ENCODE measurements at regions not wholly inside any gene's neighbourhood (a gene's known extent, or its start where the extent isn't known, plus 50 kb on each side); places are given as distances from the start of the nearest gene placed in this dataset.
"Not testable (repeated sequence)": the region's sequence is repeated elsewhere in the genome, so short reads cannot be mapped to it uniquely, and the experiment has no call there.

- no peak for DNase-seq (ENCODE audit: low read depth in 2 of 3, low spot score in 1 of 3)
Measured at GRCh38 chr6:112639391-112639831, 292.3 kb downstream of the RFPL4B start.

GRCh38 chr6:112640891-112641290, 293.8 kb downstream of the RFPL4B start:
- DNase-seq (ENCODE audit: low read depth in 2 of 3, low spot score in 1 of 3) = no peak

- DNase-seq (ENCODE audit: low read depth in 2 of 3, low spot score in 1 of 3) = no peak
Measured at GRCh38 chr6:112649853-112650252, 302.7 kb downstream of the RFPL4B start.

GRCh38 chr6:112651239-112651638, 304.1 kb downstream of the RFPL4B start:
- DNase-seq (ENCODE audit: low read depth in 2 of 3, low spot score in 1 of 3) = no peak

- DNase-seq (ENCODE audit: low read depth in 2 of 3, low spot score in 1 of 3) = no peak
Measured at GRCh38 chr6:112659912-112660311, 312.8 kb downstream of the RFPL4B start.

- no peak for DNase-seq (ENCODE audit: low read depth in 2 of 3, low spot score in 1 of 3)
Measured at GRCh38 chr6:112660626-112661025, 313.5 kb downstream of the RFPL4B start.

- no peak for DNase-seq (ENCODE audit: low read depth in 2 of 3, low spot score in 1 of 3)
Measured at GRCh38 chr6:112663698-112664097, 316.6 kb downstream of the RFPL4B start.

- no peak for DNase-seq (ENCODE audit: low read depth in 2 of 3, low spot score in 1 of 3)
Measured at GRCh38 chr6:112665114-112665513, 318.0 kb downstream of the RFPL4B start.

GRCh38 chr6:112665815-112666214, 318.7 kb downstream of the RFPL4B start:
- DNase-seq (ENCODE audit: low read depth in 2 of 3, low spot score in 1 of 3) = no peak

GRCh38 chr6:112667427-112667826, 320.3 kb downstream of the RFPL4B start:
- no peak for DNase-seq (ENCODE audit: low read depth in 2 of 3, low spot score in 1 of 3)

- no peak for DNase-seq (ENCODE audit: low read depth in 2 of 3, low spot score in 1 of 3)
Measured at GRCh38 chr6:112680091-112680490, 333.0 kb downstream of the RFPL4B start.

GRCh38 chr6:112682071-112682470, 334.9 kb downstream of the RFPL4B start:
- no peak for DNase-seq (ENCODE audit: low read depth in 2 of 3, low spot score in 1 of 3)

- no peak for DNase-seq (ENCODE audit: low read depth in 2 of 3, low spot score in 1 of 3)
Measured at GRCh38 chr6:112683106-112683505, 336.0 kb downstream of the RFPL4B start.

- DNase-seq (ENCODE audit: low read depth in 2 of 3, low spot score in 1 of 3) = no peak
Measured at GRCh38 chr6:112683926-112684325, 336.8 kb downstream of the RFPL4B start.

- not testable (repeated sequence) for DNase-seq (ENCODE audit: low read depth in 2 of 3, low spot score in 1 of 3)
Measured at GRCh38 chr6:112685521-112686220, 338.5 kb downstream of the RFPL4B start.

- not testable (repeated sequence) for DNase-seq (ENCODE audit: low read depth in 2 of 3, low spot score in 1 of 3)
Measured at GRCh38 chr6:112688487-112689165, 341.5 kb downstream of the RFPL4B start.

GRCh38 chr6:112689183-112689858, 342.2 kb downstream of the RFPL4B start:
- DNase-seq (ENCODE audit: low read depth in 2 of 3, low spot score in 1 of 3) = not testable (repeated sequence)

GRCh38 chr6:112690497-112691202, 343.5 kb downstream of the RFPL4B start:
- no peak for DNase-seq (ENCODE audit: low read depth in 2 of 3, low spot score in 1 of 3)

- no peak for DNase-seq (ENCODE audit: low read depth in 2 of 3, low spot score in 1 of 3)
Measured at GRCh38 chr6:112691289-112691688, 344.2 kb downstream of the RFPL4B start.

GRCh38 chr6:112695001-112695400, 347.9 kb downstream of the RFPL4B start:
- no peak for DNase-seq (ENCODE audit: low read depth in 2 of 3, low spot score in 1 of 3)

GRCh38 chr6:112697265-112697664, 350.1 kb downstream of the RFPL4B start:
- DNase-seq (ENCODE audit: low read depth in 2 of 3, low spot score in 1 of 3) = no peak
